Epithelial cell of prostate (primary cell): ENCODE measurements at regions not wholly inside any gene's neighbourhood (a gene's known extent, or its start where the extent isn't known, plus 50 kb on each side); places are given as distances from the start of the nearest gene placed in this dataset.

ENCODE experiments used
- DNase-seq: peaks from one replicate; pipeline ENCODE4 v3.0.0-alpha.2; 2011; ENCODE audit warnings: low read depth, low spot score
- H3K27ac ChIP-seq: fragments of 450-650 bp; 2 replicates; pipeline ENCODE4 v1.5.1; 2017; ENCODE audit warnings: mild to moderate bottlenecking

DNA sequence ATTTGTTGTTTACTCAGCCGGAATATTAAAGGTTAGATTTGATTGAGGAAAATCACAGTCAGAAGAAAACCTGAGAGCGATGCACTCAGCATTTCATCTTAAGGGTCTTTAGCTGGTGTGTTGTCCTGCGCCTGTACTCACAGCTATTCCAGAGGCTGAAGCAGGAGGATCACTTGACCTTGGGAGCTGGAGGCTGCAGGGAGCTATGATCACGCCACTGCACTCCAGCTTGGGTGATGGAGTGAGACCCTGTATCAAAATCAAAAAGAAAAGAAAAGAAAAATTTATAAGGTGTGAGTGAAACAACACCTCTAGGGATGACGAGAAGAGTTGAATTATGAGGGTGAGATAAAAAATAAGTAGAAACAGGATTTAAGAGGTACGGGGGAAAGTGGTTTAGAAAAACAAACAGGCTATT, 165.0 kb downstream of the TRIM27 start:
- no peak overlapping the region for H3K27ac ChIP-seq
- DNase-seq: no peak

DNA sequence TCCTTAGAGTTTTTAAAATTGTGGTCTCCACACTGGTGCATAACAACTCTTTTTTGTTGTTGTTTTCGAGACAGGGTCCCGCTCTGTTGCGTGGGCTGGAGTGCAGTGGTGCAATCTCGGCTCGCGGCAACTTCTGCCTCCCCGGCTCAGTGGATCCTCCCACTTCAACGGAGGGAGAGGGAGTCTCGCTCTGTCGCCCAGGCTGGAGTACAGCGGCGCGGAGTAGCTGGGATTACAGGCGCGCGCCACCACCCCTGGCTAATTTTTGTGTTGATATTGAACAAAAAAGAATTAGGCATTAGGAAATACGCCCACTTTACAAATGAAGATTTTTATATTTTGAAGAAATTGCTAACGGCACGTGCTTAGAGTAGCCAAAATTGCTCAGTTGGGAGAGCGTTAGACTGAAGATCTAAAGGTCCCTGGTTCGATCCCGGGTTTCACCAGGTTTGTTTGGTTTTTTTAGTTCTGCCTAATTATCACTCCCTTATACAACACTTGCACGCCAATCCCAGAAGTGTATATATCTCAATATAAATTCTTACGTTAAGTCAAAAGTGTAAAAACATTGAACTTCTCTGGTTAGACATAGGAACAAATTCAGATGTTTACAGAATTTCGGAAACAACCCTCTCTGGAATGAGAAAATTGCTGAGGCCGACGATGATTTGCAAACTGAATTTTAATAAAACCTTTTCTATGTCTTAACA, 159.6 kb downstream of the TRIM27 start:
- no peak overlapping the region for H3K27ac ChIP-seq
- DNase-seq: no peak

DNA sequence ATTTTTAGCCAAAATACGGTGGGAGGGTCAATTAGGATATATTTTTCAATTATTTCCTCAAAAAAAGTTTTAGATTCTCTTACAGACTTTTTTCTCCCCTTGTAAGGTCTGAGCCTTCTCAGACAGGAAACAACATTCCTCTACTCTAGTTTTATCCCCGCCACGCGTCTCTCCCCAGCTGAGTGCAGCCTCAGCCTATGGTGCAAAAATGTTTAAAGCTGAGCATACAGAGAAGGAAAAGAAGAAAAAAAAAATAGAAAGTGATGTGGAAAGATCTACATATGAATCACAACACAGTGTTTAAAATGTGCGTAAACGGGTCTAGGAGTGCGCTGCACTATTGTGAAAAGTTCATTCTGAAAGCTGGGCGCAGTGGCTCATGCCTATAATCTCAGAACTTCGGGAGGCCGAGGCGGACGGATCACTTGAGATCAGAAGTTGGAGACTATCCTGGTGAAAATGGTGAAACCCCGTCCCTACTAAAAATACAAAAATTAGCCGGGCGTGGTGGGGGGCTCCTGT, 159.0 kb downstream of the TRIM27 start:
- DNase-seq: no peak
- H3K27ac ChIP-seq: no peak overlapping the region

DNA sequence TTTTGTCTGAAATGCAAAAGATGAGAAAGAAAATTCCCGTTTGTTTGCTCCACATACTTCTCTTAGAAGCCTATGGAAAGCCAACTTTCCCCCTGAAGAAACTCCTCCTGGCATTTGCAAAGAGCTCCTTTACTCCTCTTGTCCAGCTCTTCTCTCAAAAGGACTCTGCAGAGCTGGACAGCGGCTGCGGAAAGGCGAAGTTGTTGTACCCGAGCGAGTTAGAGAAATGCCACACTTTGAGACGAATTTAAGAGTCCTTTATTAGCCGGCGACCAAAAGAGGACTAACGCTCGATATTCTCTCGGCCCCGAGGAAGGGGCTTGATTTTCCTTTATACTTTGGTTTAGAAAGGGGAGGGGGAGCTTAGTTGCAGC, 157.8 kb downstream of the TRIM27 start:
- H3K27ac ChIP-seq: no peak overlapping the region
- DNase-seq: no peak

DNA sequence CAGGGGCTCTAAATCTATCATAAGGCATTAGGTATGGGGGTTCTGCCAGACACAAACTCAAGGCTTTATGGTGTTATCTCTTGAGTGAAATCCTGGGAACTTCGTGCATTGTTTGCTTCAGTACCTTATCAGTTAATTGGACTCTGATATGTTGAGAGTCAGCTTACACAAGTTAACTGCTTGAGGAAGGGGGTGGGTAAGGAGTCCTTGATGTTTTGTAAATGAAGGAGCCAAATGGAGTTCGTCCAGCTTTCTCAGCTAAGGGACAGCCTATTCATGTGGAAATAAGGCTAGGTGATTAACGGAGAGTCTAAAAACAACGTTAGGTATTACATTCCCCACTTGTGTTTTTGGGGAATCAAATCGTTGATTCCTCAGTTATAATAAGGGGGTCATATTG, 157.4 kb downstream of the TRIM27 start:
- DNase-seq: no peak
- H3K27ac ChIP-seq: no peak overlapping the region

DNA sequence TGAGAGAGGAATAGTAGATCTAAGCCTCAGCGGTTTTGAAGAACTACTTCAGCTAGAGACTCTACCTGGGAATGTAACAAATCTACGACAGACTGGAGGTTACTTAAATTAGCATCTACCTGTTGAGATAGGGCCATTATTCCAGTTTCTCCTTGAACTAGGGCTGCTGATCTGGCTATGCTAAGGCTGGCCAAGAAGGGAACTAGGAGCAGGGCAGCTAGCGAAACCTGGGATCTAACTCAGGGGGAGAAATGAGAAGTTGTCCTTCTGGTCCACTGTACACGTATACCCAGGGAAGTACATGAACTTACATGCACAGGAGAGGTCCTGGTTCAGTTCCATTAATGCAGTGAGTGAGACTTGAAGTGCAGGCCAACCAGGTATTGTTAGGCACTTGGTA, 156.7 kb downstream of the TRIM27 start:
- no peak overlapping the region for H3K27ac ChIP-seq
- no peak for DNase-seq

DNA sequence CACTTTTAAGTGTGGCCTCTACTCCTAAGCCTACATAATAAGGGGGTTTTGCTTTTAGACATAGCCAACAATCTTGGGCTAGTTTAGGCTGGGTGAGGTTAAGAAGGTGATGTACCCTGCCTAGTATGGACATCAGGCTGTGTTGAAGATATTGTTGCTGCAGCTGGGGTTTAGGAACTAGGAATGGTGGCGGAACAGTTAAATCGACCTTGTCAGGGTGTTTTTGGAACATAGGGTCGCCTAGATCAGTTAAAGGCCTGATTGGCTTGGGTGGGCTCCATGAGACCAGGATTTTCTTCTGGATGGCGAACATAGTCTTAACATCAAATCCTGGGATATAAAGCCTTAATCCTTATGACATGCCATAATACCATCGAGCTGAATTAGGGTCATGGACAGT, 156.1 kb downstream of the TRIM27 start:
- no peak overlapping the region for H3K27ac ChIP-seq
- DNase-seq: no peak

DNA sequence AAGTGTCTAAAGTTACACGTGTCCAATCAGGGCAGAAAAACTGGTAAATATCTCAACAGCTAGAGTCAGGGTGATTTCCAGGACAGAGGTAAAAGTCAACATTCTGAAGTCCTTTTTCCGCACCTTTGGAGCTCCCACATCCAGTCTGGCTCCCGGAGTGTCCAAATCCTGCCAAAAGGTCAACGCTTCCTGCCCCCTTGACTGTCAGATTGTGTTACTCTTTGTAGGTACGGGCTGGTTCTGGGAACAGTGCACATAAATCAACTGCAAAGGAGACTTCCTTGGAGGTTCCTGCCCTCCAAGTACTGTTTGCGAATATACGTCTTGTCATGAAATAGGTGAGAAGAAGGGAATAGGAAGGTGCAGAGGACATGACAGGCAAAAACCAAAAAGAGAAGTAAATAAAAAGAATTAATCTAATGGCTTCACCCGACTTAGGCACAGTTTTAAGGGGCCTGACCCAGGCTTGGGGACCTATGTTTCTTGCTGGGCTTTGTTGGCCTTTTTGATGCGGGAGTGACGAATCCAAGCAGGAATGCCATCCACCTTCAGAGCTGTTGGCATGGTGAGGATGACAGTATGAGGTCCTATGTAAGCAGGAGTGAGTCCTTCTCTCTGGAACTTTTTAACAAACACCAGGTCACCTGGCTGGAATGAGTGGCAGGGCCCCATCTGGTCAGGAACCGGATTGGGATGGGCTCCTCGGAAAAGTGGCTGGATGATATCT, 155.4 kb downstream of the TRIM27 start:
- no peak overlapping the region for H3K27ac ChIP-seq
- no peak for DNase-seq

DNA sequence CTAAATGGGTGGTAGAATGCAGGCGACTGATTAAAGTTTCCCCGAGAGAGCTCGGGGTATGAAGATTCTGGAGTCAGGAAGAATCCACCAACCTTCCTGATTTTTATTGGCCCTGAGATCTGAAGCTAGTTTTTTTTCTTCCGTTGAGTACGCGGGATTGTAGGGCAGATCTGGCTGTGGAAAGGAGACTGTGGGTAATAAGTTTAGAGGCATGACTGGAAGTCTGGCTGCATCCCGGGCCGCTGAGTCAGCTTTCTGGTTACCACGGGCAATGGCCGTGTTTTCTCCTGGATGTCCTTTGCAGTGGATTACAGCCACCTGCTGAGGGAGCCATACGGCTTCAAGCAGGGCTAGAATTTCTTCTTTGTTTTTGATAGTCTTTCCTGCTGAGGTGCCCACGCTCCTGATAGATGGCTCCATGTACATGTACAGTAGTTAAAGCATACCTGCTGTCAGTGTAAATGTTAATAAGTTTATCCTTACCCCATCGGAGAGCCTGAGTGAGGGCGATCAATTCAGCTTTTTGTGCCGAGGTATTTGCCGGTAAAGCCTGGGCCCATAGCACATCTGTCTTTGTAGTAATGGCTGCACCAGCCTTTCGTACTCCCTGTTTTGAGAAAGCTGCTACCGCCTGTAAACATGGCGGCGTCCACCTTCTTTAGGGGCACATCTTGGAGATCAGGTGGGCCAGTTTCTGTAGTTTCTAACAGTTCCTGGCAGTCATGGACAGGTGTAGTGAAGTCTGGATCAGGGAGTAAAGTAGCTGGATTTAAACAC, 154.0 kb downstream of the TRIM27 start:
- DNase-seq: no peak

DNA sequence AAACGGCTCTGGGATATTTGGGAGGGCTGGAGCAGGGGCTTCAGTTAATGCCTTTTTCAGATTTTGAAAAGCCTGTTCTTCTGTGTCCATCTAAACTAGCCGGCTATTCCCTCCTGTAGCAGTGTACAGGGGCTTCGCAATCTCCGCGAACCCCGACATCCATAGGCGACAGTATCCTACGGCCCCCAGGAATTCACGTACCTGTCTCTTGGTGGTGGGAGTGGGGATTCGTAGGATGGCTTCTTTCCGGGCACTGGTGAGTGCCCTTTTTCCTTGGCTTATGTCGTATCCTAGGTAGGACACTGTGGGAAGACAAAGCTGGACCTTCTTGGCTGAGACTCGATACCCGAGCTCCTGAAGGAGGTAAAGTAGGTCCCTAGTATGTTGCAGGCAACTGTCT, 153.1 kb downstream of the TRIM27 start:
- H3K27ac ChIP-seq: no peak overlapping the region
- no peak for DNase-seq

More for the DNA sequence above, 154.0 kb downstream of the TRIM27 start:
- no peak overlapping the region for H3K27ac ChIP-seq

DNA sequence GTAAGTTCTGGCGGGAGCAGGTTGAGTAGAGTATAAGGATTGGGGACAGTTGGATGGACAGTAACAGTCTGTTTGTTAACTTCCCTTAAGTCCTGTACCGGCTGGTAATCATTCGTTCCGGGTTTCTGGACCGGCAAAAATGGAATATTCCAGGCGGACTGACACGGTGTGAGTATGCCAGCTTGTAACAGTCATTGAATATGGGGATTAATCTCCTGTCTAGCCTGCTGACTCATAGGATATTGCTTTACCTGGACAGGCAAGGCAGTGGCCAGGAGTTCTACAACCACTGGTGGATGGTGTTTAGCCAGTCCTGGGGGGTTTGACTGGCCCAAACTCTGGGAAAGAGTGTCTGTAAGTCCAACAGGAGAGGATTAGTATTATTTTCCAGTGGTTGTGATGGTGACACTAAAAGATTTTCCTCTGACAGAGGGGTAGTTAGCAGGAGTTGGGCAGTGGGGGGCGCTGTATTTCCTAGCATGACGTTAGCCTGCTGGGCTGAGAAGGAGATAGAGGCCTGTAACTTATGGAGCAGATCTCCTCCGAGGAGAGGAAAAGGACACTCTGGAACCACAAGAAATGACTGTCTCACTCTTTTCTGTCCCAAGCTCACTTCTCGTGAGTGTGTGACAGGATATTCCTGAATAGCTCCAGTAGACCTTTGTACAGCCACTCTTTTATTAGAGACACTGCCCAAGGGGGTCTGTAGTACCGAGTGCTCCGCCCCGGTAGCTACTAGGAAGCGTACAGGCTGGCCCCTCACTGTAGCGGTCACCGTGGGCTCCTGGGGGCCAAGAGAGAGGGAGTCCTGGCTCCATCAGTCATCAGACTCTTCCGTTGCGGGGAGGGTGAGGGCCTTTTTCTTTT, 152.2 kb downstream of the TRIM27 start:
- no peak overlapping the region for H3K27ac ChIP-seq
- no peak for DNase-seq

DNA sequence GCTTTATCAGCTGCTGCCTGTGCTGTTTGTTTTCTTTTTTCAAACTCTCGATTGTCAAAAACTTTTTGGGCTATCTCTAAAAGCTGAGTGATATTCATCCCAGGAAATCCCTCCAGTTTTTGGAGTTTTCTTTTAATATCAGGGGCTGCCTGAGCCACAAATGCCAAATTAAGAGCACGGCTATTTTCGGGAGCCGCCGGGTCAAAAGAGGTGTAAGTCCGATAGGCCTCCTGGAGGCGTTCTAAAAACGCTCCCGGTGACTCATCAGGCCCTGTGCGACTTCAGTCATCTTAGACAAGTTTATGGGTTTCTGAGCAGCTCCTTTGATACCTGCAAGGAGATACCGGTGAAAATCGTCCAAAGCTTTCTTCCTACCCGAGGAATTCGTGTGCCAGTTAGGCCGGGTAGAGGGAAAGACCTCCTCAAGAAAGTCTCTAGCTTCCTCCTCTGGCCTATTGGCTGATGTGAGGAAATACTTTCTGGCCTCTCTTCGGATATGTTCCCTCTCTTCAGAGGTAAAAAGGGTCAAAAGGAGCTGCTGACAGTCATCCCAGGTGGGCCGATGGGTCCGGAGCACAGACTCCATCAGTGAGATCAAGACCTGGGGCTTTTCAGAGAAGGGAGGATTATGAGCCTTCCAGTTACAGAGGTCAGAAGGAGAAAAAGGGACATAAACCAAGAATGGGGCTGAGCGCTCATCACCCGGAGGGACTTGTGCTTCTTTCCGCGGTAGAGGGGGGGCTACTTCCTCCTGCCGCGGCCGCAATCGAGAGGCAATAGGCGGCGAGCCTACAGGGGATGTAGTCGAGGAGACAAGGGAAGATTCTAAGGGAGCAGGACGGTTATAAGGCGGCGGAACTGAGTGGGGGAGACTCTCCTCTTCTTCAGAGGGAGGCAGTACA, 151.1 kb downstream of the TRIM27 start:
- no peak overlapping the region for H3K27ac ChIP-seq
- DNase-seq: no peak

DNA sequence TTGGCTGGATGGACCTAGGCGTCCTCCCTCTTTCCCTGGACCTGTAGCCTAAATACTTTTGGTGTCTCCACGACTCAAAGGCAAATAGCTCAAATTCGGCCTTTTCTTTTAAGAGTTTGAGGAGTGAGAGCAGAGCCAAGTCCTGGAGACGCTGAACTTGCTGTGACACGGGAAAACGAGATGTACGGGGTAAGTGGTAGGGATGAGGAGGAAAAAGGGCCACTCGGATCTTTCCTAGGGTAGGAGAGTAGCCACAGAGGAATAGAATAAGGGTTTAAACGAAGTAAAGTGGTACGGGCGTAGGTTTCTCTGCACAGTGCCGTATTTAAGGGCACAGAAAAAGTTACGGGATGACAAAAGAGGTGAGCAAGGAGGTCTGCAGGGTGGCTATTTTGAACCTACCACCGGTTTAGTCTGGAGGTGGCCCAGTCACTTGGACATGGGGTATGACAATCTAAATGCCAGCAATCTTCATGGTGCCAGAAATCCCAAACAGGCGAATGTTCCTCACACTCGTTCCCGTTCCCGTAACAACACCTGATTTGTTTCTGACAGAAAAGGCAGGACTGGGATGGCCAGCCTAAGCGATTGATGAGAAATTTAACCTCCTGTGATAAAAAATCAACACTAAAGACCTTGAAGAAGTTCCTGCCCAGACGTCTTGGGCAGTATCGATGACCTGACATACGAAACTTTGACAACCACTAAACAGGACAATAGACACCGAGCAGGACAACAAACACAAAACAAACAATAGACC, 149.3 kb downstream of the TRIM27 start:
- H3K27ac ChIP-seq: no peak overlapping the region
- DNase-seq: no peak

DNA sequence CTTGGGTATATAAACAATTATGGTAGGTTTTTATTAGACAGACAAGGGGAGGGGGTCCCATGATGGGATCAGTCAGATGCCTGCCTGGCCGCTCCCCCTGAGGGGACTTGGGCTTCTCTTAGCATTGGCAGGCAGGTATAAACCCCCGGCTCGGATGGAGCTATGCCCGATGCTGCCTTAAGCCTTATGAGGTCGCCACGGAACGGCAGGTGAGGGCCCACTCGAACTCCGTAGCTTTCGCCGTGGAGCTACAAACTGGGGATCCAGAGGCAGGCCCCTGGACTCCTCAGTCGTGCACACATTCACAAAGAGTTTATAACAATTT, 148.8 kb downstream of the TRIM27 start:
- H3K27ac ChIP-seq: no peak overlapping the region
- no peak for DNase-seq

DNA sequence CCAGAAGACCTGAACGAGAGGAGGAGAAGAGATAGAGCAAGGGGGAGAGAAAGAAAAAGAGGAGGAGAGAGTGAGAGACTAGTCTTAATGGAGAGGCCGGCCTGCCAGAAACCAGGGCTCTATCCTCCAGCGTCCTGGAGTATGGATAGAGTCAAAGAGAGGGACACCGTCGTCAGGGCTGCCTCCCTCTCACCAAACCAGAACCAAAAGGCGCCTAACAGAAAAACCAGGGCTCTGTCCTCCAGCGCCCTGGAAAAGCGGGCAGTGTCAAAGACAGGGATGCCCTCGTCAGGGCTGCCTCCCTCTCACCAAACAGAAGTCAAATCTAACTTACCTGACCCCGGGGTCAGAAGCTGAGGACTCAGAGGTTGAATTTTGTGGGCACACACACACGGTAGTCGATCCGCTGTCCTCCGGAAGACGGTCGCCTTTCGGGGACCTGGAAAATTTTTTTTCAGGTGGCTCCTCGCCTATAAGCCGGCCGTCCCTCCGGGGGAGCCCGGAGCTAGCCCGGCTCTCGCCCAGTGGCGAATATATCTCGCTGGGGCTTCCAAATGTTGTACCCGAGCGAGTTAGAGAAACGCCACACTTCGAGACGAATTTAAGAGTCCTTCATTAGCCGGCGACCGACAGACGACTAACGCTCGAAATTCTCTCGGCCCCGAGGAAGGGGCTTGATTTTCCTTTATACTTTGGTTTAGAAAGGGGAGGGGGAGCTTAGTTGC, 148.2 kb downstream of the TRIM27 start:
- H3K27ac ChIP-seq: no peak overlapping the region
- DNase-seq: no peak

DNA sequence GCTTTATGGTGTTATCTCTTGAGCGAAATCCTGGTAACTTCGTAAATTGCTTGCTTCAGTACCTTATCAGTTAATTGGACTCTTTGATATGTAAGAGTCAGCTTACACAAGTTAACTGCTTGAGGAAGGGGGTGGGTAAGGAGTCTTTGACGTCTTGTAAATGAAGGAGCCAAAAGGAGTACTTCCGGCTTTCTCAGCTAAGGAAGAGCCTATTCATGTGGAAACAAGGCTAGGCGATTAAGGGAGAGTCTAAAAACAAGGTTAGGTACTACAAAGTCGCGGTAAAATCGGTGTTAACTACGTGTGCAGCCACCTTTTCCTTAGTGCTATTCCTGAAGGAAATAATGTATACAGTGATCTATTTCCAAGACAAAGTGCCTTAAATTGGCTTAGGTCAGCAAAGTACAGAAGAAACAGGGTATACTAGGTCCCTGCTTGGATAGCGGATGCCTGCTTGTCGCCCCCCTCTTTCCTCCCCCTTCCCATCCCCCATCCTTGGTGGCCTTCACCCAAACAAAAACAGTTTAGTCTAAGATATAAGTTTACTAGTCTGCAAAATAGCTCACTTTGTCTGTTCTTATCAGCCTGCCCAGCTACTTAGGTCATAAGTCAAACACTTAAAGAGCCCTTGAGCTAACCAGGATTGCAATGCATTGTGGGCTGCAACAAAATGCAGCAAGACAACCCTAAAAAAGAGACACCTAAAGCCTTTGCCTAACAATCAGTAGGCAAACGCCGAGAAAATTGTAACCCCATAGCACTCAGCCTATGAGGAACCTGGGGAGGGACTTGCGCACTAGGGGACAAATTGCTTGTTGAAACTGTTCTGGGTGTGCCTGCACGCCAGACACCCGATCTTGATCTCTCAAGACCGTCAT, 147.3 kb downstream of the TRIM27 start:
- H3K27ac ChIP-seq: no peak overlapping the region
- DNase-seq: no peak

DNA sequence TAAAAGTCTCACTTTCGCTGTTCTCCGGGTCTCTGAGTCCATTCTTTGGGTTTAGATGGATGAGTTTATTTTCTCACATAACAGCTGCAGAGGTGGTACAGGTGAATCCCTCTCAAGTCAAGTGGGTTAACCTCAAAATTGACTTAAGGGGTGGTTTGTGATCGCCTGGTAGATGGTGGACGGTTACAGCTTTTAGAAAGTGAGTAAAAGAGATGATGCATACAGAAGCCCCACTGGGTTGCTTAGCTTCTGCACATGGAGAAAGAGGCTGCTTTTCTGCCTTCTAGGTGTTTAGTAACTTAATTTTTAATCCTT, 146.7 kb downstream of the TRIM27 start:
- H3K27ac ChIP-seq: no peak overlapping the region
- no peak for DNase-seq
